Mesenchymal stem cell (in vitro differentiated cells and primary cell): ENCODE measurements at regions not wholly inside any gene's neighbourhood (a gene's known extent, or its start where the extent isn't known, plus 50 kb on each side); places are given as distances from the start of the nearest gene placed in this dataset.
A peak's percentile ranks its signal among the peaks of the same experiment; 100 is the strongest.
"Not testable (repeated sequence)": the region's sequence is repeated elsewhere in the genome, so short reads cannot be mapped to it uniquely, and the experiment has no call there.

Source experiments
- DNase-seq: peaks from one replicate; pipeline ENCODE4 v3.0.0-alpha.2; 2013
- H2AFZ ChIP-seq: one replicate; pipeline ENCODE4 v1.6.1; 2013; ENCODE audit warnings: low read depth, mild to moderate bottlenecking, control low read depth, inconsistent platforms, low read length, moderate library complexity
- H2AK5ac ChIP-seq: 2 replicates; pipeline ENCODE4 v1.6.1; 2013; ENCODE audit warnings: low read length, moderate library complexity, mild to moderate bottlenecking, inconsistent platforms; ENCODE audit not compliant: severe bottlenecking
- H2BK120ac ChIP-seq: one replicate; pipeline ENCODE4 v1.6.1; 2013; ENCODE audit warnings: low read depth, mild to moderate bottlenecking, inconsistent platforms, low read length, moderate library complexity
- H2BK12ac ChIP-seq, 2 experiments: one replicate each; pipeline ENCODE4 v1.6.1; 2013; ENCODE audit warnings: inconsistent platforms in 2 of 2, low read length in 2 of 2, mild to moderate bottlenecking in 2 of 2, moderate library complexity in 2 of 2, control low read depth in 1 of 2
- H2BK15ac ChIP-seq: one replicate; pipeline ENCODE4 v1.6.1; 2013; ENCODE audit warnings: mild to moderate bottlenecking, low read depth, inconsistent platforms; ENCODE audit not compliant: poor library complexity, severe bottlenecking
- H2BK5ac ChIP-seq: 2 replicates; pipeline ENCODE4 v1.6.1; 2013; ENCODE audit warnings: low read depth, mild to moderate bottlenecking, low read length, control low read depth, inconsistent platforms; ENCODE audit not compliant: poor library complexity, severe bottlenecking
- H3K14ac ChIP-seq, 2 experiments: one replicate each; pipeline ENCODE4 v1.6.1; 2013; ENCODE audit warnings: inconsistent platforms in 2 of 2, low read length in 2 of 2, control low read depth in 1 of 2, mild to moderate bottlenecking in 1 of 2, moderate library complexity in 1 of 2
- H3K18ac ChIP-seq, 2 experiments: one replicate each; pipeline ENCODE4 v1.6.1; 2013; ENCODE audit warnings: inconsistent platforms in 2 of 2, low read length in 2 of 2, control low read depth in 1 of 2, low read depth in 1 of 2, mild to moderate bottlenecking in 1 of 2
- H3K23ac ChIP-seq, 2 experiments: one replicate each; pipeline ENCODE4 v1.6.1; 2013; ENCODE audit warnings: inconsistent platforms in 2 of 2, low read length in 2 of 2, mild to moderate bottlenecking in 2 of 2, moderate library complexity in 2 of 2, control low read depth in 1 of 2
- H3K27ac ChIP-seq: 2 replicates; pipeline ENCODE4 v1.5.1; 2013; ENCODE audit warnings: mild to moderate bottlenecking, moderate library complexity, low read length, control low read depth, inconsistent platforms; ENCODE audit not compliant: poor library complexity, severe bottlenecking
- H3K27me3 ChIP-seq, 2 experiments: 2 replicates each; pipeline versions ENCODE4 v1.6.1 to v1.7.0; 2013; ENCODE audit warnings: low read length in 2 of 2, mild to moderate bottlenecking in 2 of 2, moderate library complexity in 2 of 2, control low read depth in 1 of 2, inconsistent platforms in 1 of 2; ENCODE audit not compliant: control insufficient read depth in 1 of 2, insufficient read depth in 1 of 2
- H3K36me3 ChIP-seq, 2 experiments: 2 replicates each; pipeline versions ENCODE4 v1.6.1 to v1.7.0; 2013; ENCODE audit warnings: low read length in 2 of 2, control low read depth in 1 of 2, inconsistent platforms in 1 of 2, low read depth in 1 of 2, mild to moderate bottlenecking in 1 of 2; ENCODE audit not compliant: insufficient read depth in 2 of 2, control insufficient read depth in 1 of 2
- H3K4ac ChIP-seq, 2 experiments: one replicate each; pipeline ENCODE4 v1.6.1; 2013; ENCODE audit warnings: inconsistent platforms in 2 of 2, low read length in 2 of 2, mild to moderate bottlenecking in 2 of 2, moderate library complexity in 2 of 2, control low read depth in 1 of 2, low read depth in 1 of 2
- H3K4me1 ChIP-seq: 2 replicates; pipeline ENCODE4 v1.6.1; 2013; ENCODE audit warnings: low read depth, low read length, control low read depth; ENCODE audit not compliant: control insufficient read depth, insufficient read depth
- H3K4me2 ChIP-seq: 2 replicates; pipeline ENCODE4 v1.6.1; 2013; ENCODE audit warnings: low read length, mild to moderate bottlenecking, inconsistent platforms; ENCODE audit not compliant: poor library complexity, severe bottlenecking
- H3K4me3 ChIP-seq, 2 experiments: 2 replicates each; pipeline versions ENCODE4 v1.5.1 to v1.7.0; 2013; ENCODE audit warnings: low read length in 2 of 2, mild to moderate bottlenecking in 2 of 2, control low read depth in 1 of 2, low read depth in 1 of 2; ENCODE audit not compliant: insufficient read depth in 1 of 2
- H3K79me1 ChIP-seq: replicated peaks from 2 replicates; pipeline ENCODE4 v1.6.1; 2013; ENCODE audit warnings: mild to moderate bottlenecking, control low read depth, low read length, inconsistent platforms; ENCODE audit not compliant: poor library complexity, severe bottlenecking
- H3K9ac ChIP-seq: 2 replicates; pipeline ENCODE4 v1.7.0; 2013; ENCODE audit warnings: mild to moderate bottlenecking, low read length, moderate library complexity
- H3K9me3 ChIP-seq: 2 replicates; pipeline ENCODE4 v1.7.0; 2013; ENCODE audit warnings: mild to moderate bottlenecking, low read length; ENCODE audit not compliant: control insufficient read depth
- H4K8ac ChIP-seq: one replicate; pipeline ENCODE4 v1.6.1; 2013; ENCODE audit warnings: inconsistent platforms, mild to moderate bottlenecking, low read length, moderate library complexity
- H4K91ac ChIP-seq: one replicate; pipeline ENCODE4 v1.6.1; 2013; ENCODE audit warnings: mild to moderate bottlenecking, low read length, inconsistent platforms
- WGBS: methylation state at CpG from one replicate; pipeline ENCODE4 v1.1.7; 2013; ENCODE audit warnings: mixed read lengths; 5-methylcytosine and 5-hydroxymethylcytosine counted together

GRCh38 chr18:28727189-28727588 is 550.3 kb upstream of the CDH2 start:
- H3K18ac ChIP-seq, H3K4me2 ChIP-seq, H3K36me3 ChIP-seq, H2BK15ac ChIP-seq, H3K9me3 ChIP-seq, H2AFZ ChIP-seq, H3K79me1 ChIP-seq, H3K14ac ChIP-seq, DNase-seq, H3K4ac ChIP-seq, H2AK5ac ChIP-seq, H3K27ac ChIP-seq, H3K4me1 ChIP-seq, H4K91ac ChIP-seq, H3K9ac ChIP-seq, H2BK5ac ChIP-seq, H3K4me3 ChIP-seq, H2BK12ac ChIP-seq, H3K23ac ChIP-seq, H3K27me3 ChIP-seq, H2BK120ac ChIP-seq, H4K8ac ChIP-seq: not testable (repeated sequence)
- 88% methylated on average over 3 of the region's 4 CpGs for WGBS

GRCh38 chr18:28725876-28726275 is 548.9 kb upstream of the CDH2 start:
- Histone ChIP-seq H4K8ac (no peak overlapping the region), H3K14ac (no peak overlapping the region), H3K79me1 (no peaks in the 10 kb centered on the region), H2BK15ac (no peak overlapping the region), H2BK12ac (no peak overlapping the region), H3K36me3 (no peaks in the 10 kb centered on the region), H3K23ac (no peak overlapping the region), H3K18ac (no peak overlapping the region), H3K4me1 (no peaks in the 10 kb centered on the region), H2AFZ (no peak overlapping the region), H3K27me3 (no peaks in the 10 kb centered on the region), H2BK5ac (no peak overlapping the region), H3K4me2 (no peak overlapping the region), H4K91ac (no peak overlapping the region), H2AK5ac (no peak overlapping the region), H3K4ac (no peak overlapping the region), H3K27ac (no peak overlapping the region), H3K9me3 (no peaks in the 10 kb centered on the region), H2BK120ac (no peak overlapping the region), H3K9ac (no peak overlapping the region), H3K4me3 (no peak overlapping the region)
- peak; percentile 6 for DNase-seq
- WGBS = 77% methylated on average over 2 of the region's 2 CpGs

GRCh38 chr18:28723506-28723905 is 546.6 kb upstream of the CDH2 start:
- no peak overlapping the region for H2BK15ac ChIP-seq
- no peak overlapping the region for H4K91ac ChIP-seq
- DNase-seq = no peak
- no peak overlapping the region for H2BK120ac ChIP-seq
- H2BK12ac ChIP-seq = no peak overlapping the region
- H3K36me3 ChIP-seq = no peaks in the 10 kb centered on the region
- H3K4me3 ChIP-seq = no peak overlapping the region
- no peaks in the 10 kb centered on the region for H3K4me1 ChIP-seq
- no peaks in the 10 kb centered on the region for H3K79me1 ChIP-seq
- H3K23ac ChIP-seq = no peak overlapping the region
- WGBS = no CpG with 5 or more reads among the region's 2 CpGs
- H2AK5ac ChIP-seq = no peak overlapping the region
- H3K18ac ChIP-seq = no peak overlapping the region
- no peak overlapping the region for H2AFZ ChIP-seq
- no peak overlapping the region for H3K4me2 ChIP-seq
- no peak overlapping the region for H3K14ac ChIP-seq
- H3K9me3 ChIP-seq = no peaks in the 10 kb centered on the region
- H3K27ac ChIP-seq = no peak overlapping the region
- H3K27me3 ChIP-seq = no peaks in the 10 kb centered on the region
- H3K9ac ChIP-seq = no peak overlapping the region
- no peak overlapping the region for H4K8ac ChIP-seq
- H3K4ac ChIP-seq = no peak overlapping the region
- no peak overlapping the region for H2BK5ac ChIP-seq

GRCh38 chr18:28718696-28719095 is 541.8 kb upstream of the CDH2 start:
- Histone ChIP-seq H4K8ac (no peak overlapping the region), H3K27me3 (no peaks in the 10 kb centered on the region), H3K14ac (no peak overlapping the region), H3K4ac (no peak overlapping the region), H3K4me1 (no peaks in the 10 kb centered on the region), H3K18ac (no peak overlapping the region), H3K36me3 (no peaks in the 10 kb centered on the region), H3K4me2 (no peak overlapping the region), H3K9ac (no peak overlapping the region), H2AFZ (no peak overlapping the region), H3K79me1 (no peaks in the 10 kb centered on the region), H2BK5ac (no peak overlapping the region), H3K4me3 (no peak overlapping the region), H3K27ac (no peak overlapping the region), H3K9me3 (peaks cover 7% of the 10 kb centered on the region), H2BK12ac (no peak overlapping the region), H3K23ac (no peak overlapping the region), H4K91ac (no peak overlapping the region), H2AK5ac (no peak overlapping the region), H2BK15ac (no peak overlapping the region), H2BK120ac (no peak overlapping the region)
- no peak for DNase-seq
